Body of pancreas (tissue), 4 donors: ENCODE measurements at regions not wholly inside any gene's neighbourhood (a gene's known extent, or its start where the extent isn't known, plus 50 kb on each side); places are given as distances from the start of the nearest gene placed in this dataset.

ENCODE experiments used
- ATAC-seq: fragments of 150-250 bp; one replicate; pipeline ENCODE4 v1.9.1; 2016
- DNase-seq, 4 donors: peaks; one replicate each; pipeline ENCODE4 v3.0.0-alpha.2; 2019
- H3K27ac ChIP-seq, 4 donors: fragments of 200-600 bp; sonication (generic); 1 replicate in 3 of 4; 2 replicates in 1 of 4; pipeline versions ENCODE4 v1.5.1 to v1.6.1; 2016 to 2019; ENCODE audit warnings: mild to moderate bottlenecking in 1 of 4, mixed read lengths in 1 of 4, moderate library complexity in 1 of 4
- H3K27me3 ChIP-seq, 2 donors: fragments of 200-600 bp; sonication (generic); one replicate each; pipeline ENCODE4 v1.6.0; 2016; ENCODE audit warnings: mild to moderate bottlenecking in 1 of 2
- H3K36me3 ChIP-seq, 2 donors: fragments of 200-600 bp; sonication (generic); replicated peaks in 1 of 2; 2 replicates each; pipeline ENCODE4 v1.5.1; 2016; ENCODE audit warnings: low read depth in 2 of 2; ENCODE audit not compliant: insufficient read depth in 1 of 2
- H3K4me1 ChIP-seq: fragments of 200-600 bp; sonication (generic); one replicate; pipeline ENCODE4 v1.6.0; 2016
- H3K4me3 ChIP-seq, 2 donors: fragments of 200-600 bp; sonication (generic); 1 replicate in 1 of 2; 2 replicates in 1 of 2; pipeline ENCODE4 v1.5.1; 2016 to 2019
- H3K9me3 ChIP-seq, 3 donors: fragments of 200-600 bp; sonication (generic); 1 replicate in 2 of 3; 2 replicates in 1 of 3; pipeline ENCODE4 v1.5.1; 2016
- CTCF ChIP-seq, 7 experiments: fragments of 450-650 bp in 4 of 7; fragments of 200-600 bp in 3 of 7; sonication (generic) in 3 of 7; IDR thresholded peaks; one replicate each; pipeline ENCODE4 v1.5.1; 2016 to 2019; ENCODE audit warnings: antibody characterized with exemption in 7 of 7
- POLR2A ChIP-seq, 3 donors: fragments of 450-650 bp; IDR thresholded peaks; one replicate each; pipeline ENCODE4 v1.6.1; 2016; ENCODE audit warnings: antibody characterized with exemption in 3 of 3, mild to moderate bottlenecking in 2 of 3
- WGBS, 2 donors: methylation state at CpG; one replicate each; pipeline ENCODE4 v1.1.5; 2017; 5-methylcytosine and 5-hydroxymethylcytosine counted together
- intact Hi-C: fragments of 100-400 bp; cut with DNase I; formaldehyde crosslinking; loops from one replicate; pipeline ENCODE4 v1.15.1; 2023

- no peak overlapping the region for H3K4me3 ChIP-seq
- no peak overlapping the region for H3K27ac ChIP-seq
- DNase-seq (no peak), ATAC-seq (no peak)
- H3K27me3 ChIP-seq: no peaks in the 10 kb centered on the region
- intact Hi-C loops: no loop called here
- 74 to 78% methylated on average over 4 of the region's 4 CpGs for WGBS, 2 donors
- no peaks in the 10 kb centered on the region for H3K4me1 ChIP-seq
- no peaks in the 10 kb centered on the region for H3K9me3 ChIP-seq
- TF ChIP-seq POLR2A (IDR thresholded peaks at IDR 0.05) (no peak), CTCF (IDR thresholded peaks at IDR 0.05) (no peak)
- H3K36me3 ChIP-seq: no peaks in the 10 kb centered on the region
Measured at GRCh38 chr10:123462756-123463155, 203.4 kb upstream of the GPR26 start.

DNA sequence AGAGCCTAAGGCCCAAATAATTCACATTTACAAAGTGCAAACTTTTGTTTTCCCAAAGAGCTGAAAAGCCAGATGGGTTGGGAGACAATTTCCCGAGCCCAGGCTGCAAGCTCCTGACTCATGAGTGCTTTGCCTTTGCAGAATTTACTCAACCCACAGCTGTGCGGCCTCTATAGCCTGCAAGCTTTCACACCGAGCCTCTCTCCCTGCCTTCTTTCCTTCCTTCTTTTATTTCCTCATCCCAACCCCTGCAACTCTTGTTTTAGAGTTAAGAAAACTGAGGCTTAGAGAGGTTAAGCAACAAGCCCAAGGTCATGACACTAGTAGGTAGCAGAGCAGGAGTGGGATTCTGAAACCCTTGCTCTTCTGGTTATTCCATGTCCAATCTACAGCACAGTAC is 203.0 kb upstream of the GPR26 start:
- intact Hi-C loops: no loop called here
- Histone ChIP-seq H3K9me3 (no peaks in the 10 kb centered on the region), H3K4me1 (no peaks in the 10 kb centered on the region), H3K27ac (no peak overlapping the region), H3K4me3 (no peak overlapping the region), H3K27me3 (no peaks in the 10 kb centered on the region), H3K36me3 (no peaks in the 10 kb centered on the region)
- TF ChIP-seq CTCF (IDR thresholded peaks at IDR 0.05): no peak
- no peak for TF ChIP-seq POLR2A (IDR thresholded peaks at IDR 0.05)
- WGBS, 2 donors: 47 to 54% methylated on average over 3 of the region's 3 CpGs
- DNase-seq: no peak
- ATAC-seq: no peak

- intact Hi-C loops: no loop called here
- Histone ChIP-seq H3K36me3 (no peaks in the 10 kb centered on the region), H3K27me3 (no peaks in the 10 kb centered on the region), H3K4me3 (no peak overlapping the region), H3K27ac (no peak overlapping the region), H3K4me1 (no peaks in the 10 kb centered on the region), H3K9me3 (no peaks in the 10 kb centered on the region)
- TF ChIP-seq CTCF (IDR thresholded peaks at IDR 0.05): no peak
- no peak for TF ChIP-seq POLR2A (IDR thresholded peaks at IDR 0.05)
- 75 to 83% methylated on average over 10 of the region's 10 CpGs for WGBS, 2 donors
- DNase-seq: no peak
- ATAC-seq: no peak
Measured at GRCh38 chr10:123463698-123464097, 202.5 kb upstream of the GPR26 start.

GRCh38 chr10:123464430-123465323 is 201.5 kb upstream of the GPR26 start:
- WGBS, 2 donors: 54 to 65% methylated on average over 3 of the region's 3 CpGs

More at GRCh38 chr10:123464430-123465323, 201.5 kb upstream of the GPR26 start:
- Histone ChIP-seq H3K27ac (no peak overlapping the region), H3K4me1 (no peaks in the 10 kb centered on the region), H3K4me3 (no peak overlapping the region), H3K36me3 (no peaks in the 10 kb centered on the region), H3K9me3 (no peaks in the 10 kb centered on the region), H3K27me3 (no peaks in the 10 kb centered on the region)
- no peak for ATAC-seq
- DNase-seq: no peak
- intact Hi-C loops: no loop called here
- no peak for TF ChIP-seq CTCF (IDR thresholded peaks at IDR 0.05)
- TF ChIP-seq POLR2A (IDR thresholded peaks at IDR 0.05): no peak
